HG02981 (cell line): ENCODE measurements at regions not wholly inside any gene's neighbourhood (a gene's known extent, or its start where the extent isn't known, plus 50 kb on each side); places are given as distances from the start of the nearest gene placed in this dataset.

Source experiments
- ATAC-seq: cut with Tn5 transposase; IDR thresholded peaks from one replicate; pipeline ENCODE4 v1.9.1; 2021; ENCODE audit warnings: mild to moderate bottlenecking, moderate library complexity; ENCODE audit not compliant: unreplicated experiment

- ATAC-seq, result no peak
Measured at GRCh38 chr7:155360495-155361345, 63.0 kb downstream of the INSIG1 start.

GRCh38 chr7:155361346-155361680 lies 63.6 kb downstream of the INSIG1 start:
- no peak for ATAC-seq

- ATAC-seq, result no peak
Measured at GRCh38 chr7:155361947-155362346, 64.3 kb downstream of the INSIG1 start.

DNA sequence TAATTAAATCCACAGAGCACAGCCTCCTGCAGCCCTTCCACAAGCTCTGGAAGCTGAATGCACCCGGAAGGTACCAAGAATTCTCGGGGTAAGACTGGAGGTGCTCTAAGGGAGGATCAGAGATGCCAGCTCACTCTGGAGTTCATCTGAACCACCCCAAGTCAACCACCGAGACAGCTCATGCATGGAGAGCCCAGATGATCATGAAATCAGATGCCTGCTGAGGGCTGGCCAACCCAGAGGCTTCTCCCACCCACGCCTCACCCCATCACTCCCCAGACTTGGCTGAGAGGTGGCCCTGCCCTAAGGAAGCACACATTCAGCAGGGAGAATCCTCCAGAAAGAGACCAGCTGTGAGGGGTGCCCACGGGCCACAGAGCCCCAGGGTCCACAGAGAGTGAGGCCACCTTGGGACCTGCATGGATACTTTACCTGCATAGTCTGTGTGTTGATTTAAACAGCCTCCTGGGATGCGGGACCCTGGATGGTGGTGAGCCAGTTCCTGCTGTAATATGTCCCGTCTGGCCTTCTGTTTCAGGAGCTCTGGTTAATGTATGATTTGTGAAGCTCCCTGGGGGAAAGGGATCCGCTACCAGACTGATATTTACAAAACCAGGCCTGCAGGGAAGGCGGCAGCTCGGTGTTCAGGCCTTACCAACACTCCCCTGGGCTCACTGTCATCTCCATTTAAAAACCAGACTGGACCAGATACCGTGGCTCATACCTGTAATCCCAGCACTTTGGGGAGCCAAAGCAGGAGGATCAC lies 64.9 kb downstream of the INSIG1 start:
- no peak for ATAC-seq

GRCh38 chr7:155363146-155363539 lies 65.5 kb downstream of the INSIG1 start:
- no peak for ATAC-seq

DNA sequence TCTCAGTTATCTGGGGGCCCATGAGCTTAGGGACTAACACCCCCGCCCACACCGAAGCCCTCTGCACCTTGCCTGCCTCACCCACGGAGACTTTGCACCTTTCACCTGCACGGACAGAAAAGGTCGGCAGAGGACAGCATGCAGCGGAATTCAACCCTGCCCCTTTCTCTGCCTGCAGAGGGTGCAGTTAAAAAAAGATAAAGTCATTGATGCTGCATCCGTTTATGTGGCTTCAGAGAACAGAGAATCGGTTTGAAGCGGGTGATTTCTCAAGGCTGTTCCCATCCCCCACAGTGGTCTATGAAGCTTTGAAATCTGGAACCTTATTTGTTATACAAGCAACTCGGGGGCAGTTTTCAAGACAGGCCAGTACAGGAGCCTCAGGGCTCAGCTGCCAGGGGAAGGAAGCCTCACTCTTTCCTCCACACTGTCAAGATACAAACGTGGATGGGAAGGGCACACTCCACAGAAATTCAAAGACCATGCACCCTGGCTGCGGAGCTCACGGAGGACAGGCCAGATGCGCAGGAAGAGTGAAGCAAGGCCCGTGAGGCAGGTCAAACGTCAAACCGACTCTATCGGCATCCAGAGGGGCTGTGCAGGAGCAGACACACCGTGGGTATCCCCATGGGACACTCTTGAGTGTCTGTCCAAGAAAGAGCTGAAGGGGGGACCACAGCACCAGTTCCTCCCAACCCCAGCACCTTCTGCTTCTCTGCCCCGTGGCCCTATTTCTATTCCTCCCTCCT lies 66.3 kb downstream of the INSIG1 start:
- ATAC-seq, result no peak

GRCh38 chr7:155365146-155365874 lies 67.6 kb downstream of the INSIG1 start:
- no peak for ATAC-seq

DNA sequence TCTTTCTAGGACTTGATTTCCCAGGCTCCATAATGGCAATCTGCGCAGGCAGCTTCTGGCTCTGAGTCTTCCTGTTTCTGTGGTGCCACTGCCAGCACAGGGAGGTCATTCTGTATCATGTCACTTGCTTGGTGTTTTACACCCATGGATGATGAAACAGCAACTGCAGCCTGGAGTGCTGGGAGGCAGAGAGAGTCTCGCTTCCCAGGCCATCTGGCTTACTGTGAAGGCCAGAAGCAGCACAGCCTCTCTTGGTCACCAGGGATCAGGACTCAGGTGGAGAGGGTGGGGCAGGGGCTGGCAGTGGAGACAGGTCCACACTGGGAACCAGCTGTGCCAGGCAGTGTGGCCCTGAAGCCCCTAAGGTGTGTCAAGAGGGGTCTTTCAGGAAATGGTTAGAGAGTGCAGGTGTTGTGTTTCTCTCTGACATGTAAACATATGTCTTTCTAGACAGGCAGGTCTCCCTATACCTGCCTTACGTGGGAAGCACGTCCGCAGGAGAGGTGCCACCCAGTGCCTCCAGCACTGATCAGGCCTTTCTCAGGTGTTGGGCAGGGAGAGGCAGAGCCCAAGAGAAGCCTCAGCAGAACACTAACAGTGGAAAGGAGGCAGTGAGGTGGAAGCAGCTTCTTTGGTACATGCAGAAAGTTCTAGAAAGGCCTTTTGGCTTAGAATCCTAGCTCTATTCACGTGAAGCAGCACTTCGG lies 71.4 kb downstream of the INSIG1 start:
- no peak for ATAC-seq

- ATAC-seq, result no peak
Measured at GRCh38 chr7:155369766-155370165, 72.1 kb downstream of the INSIG1 start.

DNA sequence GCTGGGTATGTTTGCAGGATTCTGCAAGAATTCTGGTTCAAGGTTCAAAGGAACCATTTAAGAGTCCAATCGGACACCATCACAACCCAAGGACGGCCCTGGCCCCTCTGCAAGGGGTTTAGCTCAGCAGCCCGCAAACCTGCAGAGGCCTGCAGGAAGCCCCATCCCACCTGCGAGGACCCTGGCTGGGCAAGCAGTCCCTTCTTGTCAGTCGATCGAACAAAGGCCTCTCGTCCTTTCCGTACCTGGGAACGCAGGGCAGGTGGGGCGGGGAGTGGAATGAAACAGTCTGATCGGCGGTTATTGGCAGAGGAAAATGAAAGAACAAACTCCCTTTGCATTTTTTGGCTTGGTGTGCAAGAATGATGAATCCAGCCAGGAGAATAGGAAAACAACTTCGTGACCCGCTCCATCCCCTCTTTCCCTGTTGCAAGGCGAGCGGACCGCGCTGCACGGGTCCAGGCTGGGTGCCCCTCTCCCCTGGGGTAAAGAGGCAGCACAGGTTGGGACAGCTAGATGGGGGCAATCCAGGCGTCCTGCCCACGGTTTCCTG lies 73.7 kb downstream of the INSIG1 start:
- ATAC-seq, result no peak

- ATAC-seq, result no peak
Measured at GRCh38 chr7:155371884-155372781, 74.5 kb downstream of the INSIG1 start.

DNA sequence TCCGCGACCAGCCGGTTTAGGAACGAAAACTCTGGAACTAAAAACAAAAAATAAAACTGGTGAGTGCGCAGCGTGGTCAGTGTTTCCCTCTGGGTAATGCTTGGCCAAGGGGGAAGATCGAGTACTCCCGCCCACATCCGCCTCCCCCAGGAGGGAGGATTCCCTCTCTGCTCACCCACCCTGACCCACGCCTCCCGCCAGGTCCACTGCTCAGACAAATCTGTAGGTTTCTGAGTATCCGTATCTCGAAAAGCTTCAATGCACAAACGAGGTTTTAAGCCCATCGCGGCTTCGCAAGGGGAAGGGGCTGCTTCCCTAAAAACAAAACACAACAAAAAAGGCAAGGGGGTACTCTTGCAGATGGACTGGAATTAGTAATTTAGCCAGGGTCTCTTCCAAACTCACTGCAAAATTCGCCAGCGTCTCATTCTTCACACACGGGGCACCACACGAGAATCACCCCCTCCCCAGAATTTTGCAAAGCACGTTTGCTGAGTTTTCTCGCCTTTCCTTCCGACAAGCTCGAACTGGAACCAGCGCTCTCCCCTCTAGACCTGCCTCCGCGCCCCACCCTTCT lies 75.2 kb downstream of the INSIG1 start:
- ATAC-seq, result no peak

DNA sequence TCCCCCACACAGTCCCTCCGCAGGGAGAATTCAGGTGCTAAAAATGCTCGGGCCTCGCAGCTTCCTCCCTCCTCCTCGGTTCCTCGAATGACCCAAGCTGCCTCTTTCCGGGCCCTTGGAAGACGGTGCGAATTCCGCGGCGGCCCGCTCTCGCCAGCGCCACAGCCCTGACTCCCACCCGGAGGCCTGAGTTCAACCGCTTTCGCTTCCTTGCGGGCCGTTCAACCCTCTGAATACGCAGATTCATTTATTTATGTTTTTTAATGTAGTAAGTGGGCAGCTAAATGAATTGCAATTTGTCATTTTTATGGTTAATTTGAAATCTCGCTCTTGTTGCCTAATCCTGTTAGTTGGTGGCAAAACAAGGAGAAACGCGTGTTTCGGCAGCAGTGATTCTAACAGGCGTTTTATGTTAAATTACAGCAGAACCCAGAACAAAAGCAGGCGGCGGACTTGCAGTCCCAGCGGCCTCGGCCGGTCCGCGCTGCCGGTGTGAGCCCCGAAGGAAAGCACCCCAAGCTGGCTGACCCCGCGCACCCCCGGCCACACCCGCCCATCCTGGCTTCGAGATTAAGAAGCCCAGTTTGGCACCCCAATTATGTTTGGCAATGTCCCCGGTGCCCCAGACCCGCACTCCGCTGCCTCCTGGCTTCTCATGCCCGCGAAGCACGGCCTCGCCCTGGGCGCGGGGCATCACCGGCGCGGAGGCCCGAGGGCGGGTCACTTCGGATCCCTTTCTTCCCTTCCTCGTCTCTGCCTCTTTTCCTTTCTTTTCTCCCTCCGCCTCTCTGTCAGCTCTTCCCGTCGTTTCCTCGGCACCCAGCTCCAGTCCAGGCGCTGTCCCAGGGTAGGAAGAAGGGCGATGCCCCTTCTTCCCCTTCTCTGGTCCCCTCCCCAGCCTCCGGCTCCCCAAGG lies 75.9 kb downstream of the INSIG1 start:
- no peak for ATAC-seq

- no peak for ATAC-seq
Measured at GRCh38 chr7:155374276-155375252, 76.9 kb downstream of the INSIG1 start.

DNA sequence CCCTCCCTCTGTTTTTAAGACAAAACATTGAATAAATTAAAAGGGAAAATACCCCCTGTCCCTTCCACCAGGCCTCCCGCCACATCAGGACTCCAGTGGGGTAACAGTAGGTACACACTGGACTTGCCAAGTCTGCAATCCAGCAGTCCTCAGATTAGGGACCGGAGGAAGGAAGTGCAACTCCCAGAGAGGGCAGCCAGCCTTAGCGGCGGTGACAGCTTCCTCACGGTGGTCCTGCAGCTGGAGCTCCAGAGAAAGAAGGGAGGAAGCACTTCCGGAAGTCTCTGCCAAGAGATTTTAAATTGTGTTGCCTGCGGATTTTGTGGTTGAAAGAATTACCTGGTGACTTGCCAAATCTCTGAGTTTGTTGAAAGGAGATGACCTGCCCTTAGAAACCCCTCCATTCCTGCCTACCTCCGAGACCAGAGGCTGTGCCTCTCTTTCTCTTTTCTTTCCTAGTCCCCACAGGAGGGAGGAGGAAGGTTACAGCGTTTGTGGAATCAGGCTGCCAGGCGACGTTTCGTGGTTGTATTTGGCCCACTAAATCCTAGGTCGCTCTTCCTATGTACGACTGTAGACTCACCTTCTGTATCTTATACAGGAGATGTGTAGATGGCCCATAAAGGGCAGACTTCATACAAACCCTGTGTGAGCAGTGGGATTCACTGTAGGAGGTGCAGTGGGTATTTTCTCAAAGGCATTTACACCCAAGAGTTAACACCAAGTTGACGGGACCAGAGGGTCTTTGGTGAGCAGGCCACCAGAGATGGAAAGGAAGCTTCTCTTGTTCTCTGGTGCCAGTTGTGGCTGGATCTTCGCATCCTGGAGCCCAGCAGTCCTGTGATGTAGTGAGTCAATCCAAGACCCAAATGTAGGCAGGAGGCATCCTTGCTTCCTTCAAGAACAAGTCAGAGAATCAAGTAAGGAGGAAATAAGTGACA lies 77.9 kb downstream of the INSIG1 start:
- ATAC-seq, result no peak
